ENCODE measurements at regions not wholly inside any gene's neighbourhood (a gene's known extent, or its start where the extent isn't known, plus 50 kb on each side); places are given as distances from the start of the nearest gene placed in this dataset.

GRCh38 chr17:5898406-5898805 lies 171.8 kb upstream of the WSCD1 start:
- no peak overlapping the region for H3K4me3 ChIP-seq (ENCODE audit: low read depth, low read length)
- DNase-seq: no peak
- no peak for TF ChIP-seq CTCF (IDR thresholded peaks at IDR 0.05; ENCODE audit: low read depth, low read length)
- no peaks in the 10 kb centered on the region for H3K36me3 ChIP-seq
- H3K9me3 ChIP-seq: no peaks in the 10 kb centered on the region
- no peaks in the 10 kb centered on the region for H3K4me1 ChIP-seq
- H3K27me3 ChIP-seq: no peaks in the 10 kb centered on the region

DNA sequence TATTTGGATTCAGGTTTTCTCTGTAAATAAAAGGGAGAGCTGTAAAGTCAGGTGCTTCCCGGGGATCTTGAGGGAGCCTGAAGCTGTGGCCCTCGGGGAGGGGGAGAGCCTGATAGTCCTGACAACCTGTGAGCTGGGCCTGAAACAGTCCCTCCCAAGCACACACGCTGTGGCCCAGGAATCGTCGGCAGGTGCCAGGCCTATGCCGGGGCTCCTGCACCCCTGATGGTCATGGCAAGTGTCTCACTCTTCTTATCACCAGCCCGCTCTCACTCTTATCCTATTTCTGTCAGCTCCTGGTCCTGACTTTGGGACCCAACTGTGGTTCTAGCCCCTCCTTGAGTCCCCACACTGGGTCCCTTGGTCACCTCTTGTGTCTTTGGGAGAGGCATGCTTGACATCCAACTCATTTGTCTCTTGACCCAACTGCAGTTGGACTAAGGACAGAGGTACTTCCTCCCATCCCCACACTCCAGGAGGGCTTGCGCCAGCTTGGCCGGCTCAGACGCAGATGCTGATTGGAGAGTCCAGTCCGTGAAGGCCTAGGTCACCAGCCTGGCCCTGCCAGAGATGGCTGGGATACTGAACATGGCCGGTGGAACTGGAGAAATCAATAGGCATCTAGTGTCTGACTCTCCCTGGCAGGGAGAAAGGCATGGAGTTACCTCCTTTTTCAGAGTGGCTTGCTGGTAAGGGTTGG lies 170.5 kb upstream of the WSCD1 start:
- H3K4me1 ChIP-seq: no peaks in the 10 kb centered on the region
- H3K4me3 ChIP-seq (ENCODE audit: low read depth, low read length): no peak overlapping the region
- no peak for DNase-seq

GRCh38 chr17:5901731-5902130 lies 168.4 kb upstream of the WSCD1 start:
- no peaks in the 10 kb centered on the region for H3K36me3 ChIP-seq
- H3K27me3 ChIP-seq: no peaks in the 10 kb centered on the region
- no peak for DNase-seq
- no peaks in the 10 kb centered on the region for H3K4me1 ChIP-seq
- no peaks in the 10 kb centered on the region for H3K9me3 ChIP-seq
- TF ChIP-seq CTCF (IDR thresholded peaks at IDR 0.05; ENCODE audit: low read depth, low read length): no peak
- no peak overlapping the region for H3K4me3 ChIP-seq (ENCODE audit: low read depth, low read length)

More for the DNA sequence above, 170.5 kb upstream of the WSCD1 start:
- TF ChIP-seq CTCF (IDR thresholded peaks at IDR 0.05; ENCODE audit: low read depth, low read length): no peak
- Histone ChIP-seq H3K36me3 (no peaks in the 10 kb centered on the region), H3K27me3 (no peaks in the 10 kb centered on the region), H3K9me3 (no peaks in the 10 kb centered on the region)

DNA sequence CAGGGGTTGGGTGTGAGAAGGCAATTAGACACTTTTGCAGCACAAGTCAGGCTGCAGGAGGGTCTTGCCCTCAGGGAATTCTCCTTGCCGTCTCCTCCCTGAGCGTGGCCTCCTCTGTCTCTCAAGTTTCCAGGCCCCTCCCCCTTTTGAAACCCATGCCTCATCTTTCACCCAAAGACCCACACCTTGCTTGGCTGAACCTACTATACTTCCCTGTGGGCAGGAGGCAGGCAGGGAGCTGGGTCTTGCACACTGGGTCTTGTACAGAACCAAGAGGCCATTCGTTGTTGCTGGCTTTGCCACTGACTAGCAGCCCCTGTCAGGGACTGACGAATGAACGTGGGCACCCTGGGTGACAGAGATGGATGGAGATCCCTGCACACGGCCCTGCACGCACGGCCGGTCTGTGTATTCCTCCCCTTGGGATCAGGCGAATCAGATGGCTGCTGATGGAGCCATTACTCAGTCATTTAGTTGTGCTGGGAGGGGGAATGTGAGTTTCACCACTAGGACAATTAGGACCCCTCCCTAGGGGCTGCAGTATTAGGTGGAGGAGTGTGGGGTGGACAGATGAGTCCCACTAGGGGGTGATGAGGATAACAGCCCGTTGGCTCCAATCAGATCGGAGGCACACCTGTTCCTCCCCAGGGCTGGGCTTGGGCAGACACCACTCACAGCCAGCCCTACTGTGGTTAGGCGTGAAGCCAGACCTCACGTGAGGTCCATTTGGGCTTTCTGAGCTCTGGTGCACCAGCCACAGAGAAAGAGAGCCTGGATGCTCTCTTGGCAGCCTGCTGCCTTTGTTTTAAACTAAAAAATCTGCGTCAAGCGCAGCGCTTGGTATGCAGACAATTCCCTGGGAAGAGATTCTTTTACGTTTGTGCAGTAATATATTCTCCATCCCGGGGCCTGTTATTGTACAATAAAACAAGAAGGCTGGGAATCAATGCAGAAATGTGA lies 167.7 kb upstream of the WSCD1 start:
- no peaks in the 10 kb centered on the region for H3K9me3 ChIP-seq
- H3K27me3 ChIP-seq: no peaks in the 10 kb centered on the region
- H3K4me1 ChIP-seq: no peaks in the 10 kb centered on the region
- no peak overlapping the region for H3K4me3 ChIP-seq (ENCODE audit: low read depth, low read length)
- TF ChIP-seq CTCF (IDR thresholded peaks at IDR 0.05; ENCODE audit: low read depth, low read length): no peak
- no peaks in the 10 kb centered on the region for H3K36me3 ChIP-seq
- no peak for DNase-seq

DNA sequence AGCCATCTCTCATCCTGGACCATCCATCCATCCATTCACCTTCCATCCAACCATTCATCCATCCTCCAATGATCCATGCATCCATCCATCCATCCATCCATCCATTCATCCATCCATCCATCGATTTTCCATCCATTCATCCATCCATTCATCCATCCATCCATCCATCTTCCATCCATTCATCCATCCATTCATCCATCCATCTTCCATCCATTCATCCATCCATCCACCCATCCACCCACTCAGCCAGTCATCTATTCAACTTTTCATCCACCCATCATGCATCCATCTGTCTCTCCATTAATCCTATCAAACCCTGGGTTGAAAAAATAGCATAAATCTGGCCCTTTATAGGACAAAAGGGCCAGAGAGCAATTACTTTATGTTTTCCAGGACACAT lies 158.3 kb upstream of the WSCD1 start:
- DNase-seq: no peak

More for the DNA sequence above, 158.3 kb upstream of the WSCD1 start:
- Histone ChIP-seq H3K4me1 (no peaks in the 10 kb centered on the region), H3K27me3 (no peaks in the 10 kb centered on the region), H3K9me3 (no peaks in the 10 kb centered on the region), H3K4me3 (ENCODE audit: low read depth, low read length) (no peak overlapping the region), H3K36me3 (no peaks in the 10 kb centered on the region)
- TF ChIP-seq CTCF (IDR thresholded peaks at IDR 0.05; ENCODE audit: low read depth, low read length): no peak
